ENCODE measurements at regions not wholly inside any gene's neighbourhood (a gene's known extent, or its start where the extent isn't known, plus 50 kb on each side); places are given as distances from the start of the nearest gene placed in this dataset.

DNA sequence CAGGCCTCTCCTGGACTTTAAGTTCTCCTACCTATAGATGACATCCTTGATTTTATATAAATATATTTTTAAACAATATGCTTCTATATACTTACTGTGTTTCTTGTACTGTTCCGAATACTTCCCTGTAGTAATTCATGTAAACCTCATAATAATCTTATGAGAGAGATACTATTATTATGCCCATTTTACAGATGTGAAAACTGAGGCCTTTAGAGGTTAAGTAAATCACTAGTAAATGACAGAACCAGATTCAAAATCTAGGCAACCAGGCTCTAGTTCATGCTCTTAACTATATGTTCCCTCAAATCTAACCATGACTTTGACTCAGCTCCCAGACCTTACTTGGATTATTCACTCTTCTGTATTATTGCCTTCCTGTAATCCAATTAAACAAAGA lies 243.0 kb upstream of the NR4A3 start:
- TF ChIP-seq GATA3 (IDR thresholded peaks at IDR 0.05; ENCODE audit: low read depth, low read length): no peak
- TF ChIP-seq GATA2 (IDR thresholded peaks at IDR 0.05; ENCODE audit: low read depth, low read length): no peak
